Osteocyte (in vitro differentiated cells): ENCODE measurements at regions not wholly inside any gene's neighbourhood (a gene's known extent, or its start where the extent isn't known, plus 50 kb on each side); places are given as distances from the start of the nearest gene placed in this dataset.

ENCODE experiments used
- DNase-seq: peaks from one replicate; pipeline ENCODE4 v3.0.0; 2021; ENCODE audit warnings: mixed read lengths; ENCODE audit not compliant: unreplicated experiment; ENCODE audit errors: extremely low spot score
- H3K27ac Mint-ChIP-seq: one replicate; pipeline ENCODE4 v1.8.0; 2021; ENCODE audit warnings: mild to moderate bottlenecking, mixed read lengths; ENCODE audit not compliant: unreplicated experiment
- H3K27me3 Mint-ChIP-seq: one replicate; pipeline ENCODE4 v1.8.0; 2021; ENCODE audit warnings: mixed read lengths; ENCODE audit not compliant: unreplicated experiment
- H3K36me3 Mint-ChIP-seq: one replicate; pipeline ENCODE4 v1.8.0; 2021; ENCODE audit warnings: mixed read lengths; ENCODE audit not compliant: unreplicated experiment
- H3K4me1 Mint-ChIP-seq: one replicate; pipeline ENCODE4 v1.8.0; 2021; ENCODE audit warnings: mixed read lengths; ENCODE audit not compliant: unreplicated experiment
- H3K4me3 Mint-ChIP-seq: one replicate; pipeline ENCODE4 v1.8.0; 2021; ENCODE audit warnings: mild to moderate bottlenecking, moderate library complexity, mixed read lengths; ENCODE audit not compliant: unreplicated experiment
- H3K9me3 Mint-ChIP-seq: one replicate; pipeline ENCODE4 v1.8.0; 2021; ENCODE audit warnings: mixed read lengths; ENCODE audit not compliant: unreplicated experiment
- CTCF ChIP-seq: fragments of 200-600 bp; sonication (generic); IDR thresholded peaks from 2 replicates; pipeline ENCODE4 v1.5.0; 2021; ENCODE audit warnings: antibody characterized with exemption, mild to moderate bottlenecking, moderate library complexity

- Mint-ChIP-seq H3K4me1 (peaks cover 5% of the 10 kb centered on the region), H3K4me3 (no peak overlapping the region), H3K27ac (no peak overlapping the region), H3K27me3 (no peaks in the 10 kb centered on the region), H3K36me3 (no peaks in the 10 kb centered on the region), H3K9me3 (no peaks in the 10 kb centered on the region)
- no peak for TF ChIP-seq CTCF
- DNase-seq, result no peak
These were observed 217.9 kb upstream of the GRIP1 start for GRCh38 chr12:66896797-66897196.

- H3K36me3 Mint-ChIP-seq, result no peaks in the 10 kb centered on the region
- TF ChIP-seq CTCF, result no peak
- no peak overlapping the region for H3K4me3 Mint-ChIP-seq
- no peaks in the 10 kb centered on the region for H3K27me3 Mint-ChIP-seq
- H3K9me3 Mint-ChIP-seq, result no peaks in the 10 kb centered on the region
- peaks cover 5% of the 10 kb centered on the region for H3K4me1 Mint-ChIP-seq
- DNase-seq, result no peak
- no peak overlapping the region for H3K27ac Mint-ChIP-seq
These were observed 220.0 kb upstream of the GRIP1 start for GRCh38 chr12:66898700-66899469.

GRCh38 chr12:66899588-66899987, 220.7 kb upstream of the GRIP1 start:
- H3K27ac Mint-ChIP-seq, result no peak overlapping the region
- H3K9me3 Mint-ChIP-seq, result no peaks in the 10 kb centered on the region
- no peak for DNase-seq
- H3K27me3 Mint-ChIP-seq, result no peaks in the 10 kb centered on the region
- no peak overlapping the region for H3K4me3 Mint-ChIP-seq
- peaks cover 5% of the 10 kb centered on the region for H3K4me1 Mint-ChIP-seq
- TF ChIP-seq CTCF, result no peak
- no peaks in the 10 kb centered on the region for H3K36me3 Mint-ChIP-seq

GRCh38 chr12:66900616-66901015, 221.7 kb upstream of the GRIP1 start:
- Mint-ChIP-seq H3K36me3 (no peaks in the 10 kb centered on the region), H3K27ac (no peak overlapping the region), H3K4me3 (no peak overlapping the region), H3K4me1 (peaks cover 7% of the 10 kb centered on the region), H3K27me3 (no peaks in the 10 kb centered on the region), H3K9me3 (no peaks in the 10 kb centered on the region)
- DNase-seq, result no peak
- TF ChIP-seq CTCF, result no peak

GRCh38 chr12:66901138-66901932, 222.5 kb upstream of the GRIP1 start:
- TF ChIP-seq CTCF, result no peak
- no peaks in the 10 kb centered on the region for H3K36me3 Mint-ChIP-seq
- no peaks in the 10 kb centered on the region for H3K27me3 Mint-ChIP-seq
- no peak overlapping the region for H3K4me3 Mint-ChIP-seq
- H3K27ac Mint-ChIP-seq, result no peak overlapping the region
- no peaks in the 10 kb centered on the region for H3K9me3 Mint-ChIP-seq
- H3K4me1 Mint-ChIP-seq, result peaks cover 7% of the 10 kb centered on the region
- DNase-seq, result no peak
